Uterus (tissue), 2 donors: ENCODE measurements at regions not wholly inside any gene's neighbourhood (a gene's known extent, or its start where the extent isn't known, plus 50 kb on each side); places are given as distances from the start of the nearest gene placed in this dataset.

Experiments used
- POLR2A ChIP-seq, 2 donors: fragments of 450-650 bp; IDR thresholded peaks; one replicate each; pipeline ENCODE4 v1.6.1; 2016; ENCODE audit warnings: antibody characterized with exemption in 2 of 2, mild to moderate bottlenecking in 1 of 2, moderate library complexity in 1 of 2
- TF ChIP-seq, protein P1 (sequence below), 4 experiments: fragments of 200-600 bp in 2 of 4; fragments of 450-650 bp in 2 of 4; sonication (generic) in 2 of 4; IDR thresholded peaks; one replicate each; pipeline ENCODE4 v1.5.1; 2016 to 2019; ENCODE audit warnings: antibody characterized with exemption in 4 of 4, mild to moderate bottlenecking in 2 of 4, moderate library complexity in 1 of 4

- TF ChIP-seq, protein P1, sequence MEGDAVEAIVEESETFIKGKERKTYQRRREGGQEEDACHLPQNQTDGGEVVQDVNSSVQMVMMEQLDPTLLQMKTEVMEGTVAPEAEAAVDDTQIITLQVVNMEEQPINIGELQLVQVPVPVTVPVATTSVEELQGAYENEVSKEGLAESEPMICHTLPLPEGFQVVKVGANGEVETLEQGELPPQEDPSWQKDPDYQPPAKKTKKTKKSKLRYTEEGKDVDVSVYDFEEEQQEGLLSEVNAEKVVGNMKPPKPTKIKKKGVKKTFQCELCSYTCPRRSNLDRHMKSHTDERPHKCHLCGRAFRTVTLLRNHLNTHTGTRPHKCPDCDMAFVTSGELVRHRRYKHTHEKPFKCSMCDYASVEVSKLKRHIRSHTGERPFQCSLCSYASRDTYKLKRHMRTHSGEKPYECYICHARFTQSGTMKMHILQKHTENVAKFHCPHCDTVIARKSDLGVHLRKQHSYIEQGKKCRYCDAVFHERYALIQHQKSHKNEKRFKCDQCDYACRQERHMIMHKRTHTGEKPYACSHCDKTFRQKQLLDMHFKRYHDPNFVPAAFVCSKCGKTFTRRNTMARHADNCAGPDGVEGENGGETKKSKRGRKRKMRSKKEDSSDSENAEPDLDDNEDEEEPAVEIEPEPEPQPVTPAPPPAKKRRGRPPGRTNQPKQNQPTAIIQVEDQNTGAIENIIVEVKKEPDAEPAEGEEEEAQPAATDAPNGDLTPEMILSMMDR (IDR thresholded peaks at IDR 0.05): no peak
- no peak for TF ChIP-seq POLR2A (IDR thresholded peaks at IDR 0.05)
Measured at GRCh38 chr3:168442502-168442901, 346.8 kb upstream of the GOLIM4 start.
